ENCODE measurements at regions not wholly inside any gene's neighbourhood (a gene's known extent, or its start where the extent isn't known, plus 50 kb on each side); places are given as distances from the start of the nearest gene placed in this dataset.

GRCh38 chr7:112547916-112548315 is 67.1 kb downstream of the LSMEM1 start:
- TF ChIP-seq GATA2 (IDR thresholded peaks at IDR 0.05; ENCODE audit: low read depth, low read length) (no peak), GATA3 (IDR thresholded peaks at IDR 0.05; ENCODE audit: low read depth, low read length) (no peak)
